Neural cell (in vitro differentiated cells): ENCODE measurements at regions not wholly inside any gene's neighbourhood (a gene's known extent, or its start where the extent isn't known, plus 50 kb on each side); places are given as distances from the start of the nearest gene placed in this dataset.
"Not testable (repeated sequence)": the region's sequence is repeated elsewhere in the genome, so short reads cannot be mapped to it uniquely, and the experiment has no call there.

Experiments
- EP300 ChIP-seq: fragments of 450-650 bp; conservative IDR thresholded peaks from 2 replicates; pipeline ENCODE4 v1.6.1; 2014; ENCODE audit warnings: antibody characterized with exemption, mild to moderate bottlenecking, moderate library complexity; ENCODE audit not compliant: poor library complexity, severe bottlenecking
- EZH2 ChIP-seq: fragments of 200-600, 300-800 bp; shearing (Covaris generic), sonication (generic); IDR thresholded peaks from 2 replicates; pipeline ENCODE4 v1.6.1; 2014; ENCODE audit warnings: antibody characterized with exemption, low read length, borderline replicate concordance, mild to moderate bottlenecking; ENCODE audit not compliant: insufficient read depth, poor library complexity, severe bottlenecking
- POLR2AphosphoS5 ChIP-seq: IDR thresholded peaks from 2 replicates; pipeline ENCODE4 v1.6.1; 2012
- TAF1 ChIP-seq: IDR thresholded peaks from 2 replicates; pipeline ENCODE4 v1.6.1; 2012; ENCODE audit warnings: low read depth
- TF ChIP-seq, protein P1 (sequence below): fragments of 450-650 bp; IDR thresholded peaks from 2 replicates; pipeline ENCODE4 v1.5.1; 2014; ENCODE audit warnings: antibody characterized with exemption, mild to moderate bottlenecking, moderate library complexity; ENCODE audit not compliant: poor library complexity, severe bottlenecking

DNA sequence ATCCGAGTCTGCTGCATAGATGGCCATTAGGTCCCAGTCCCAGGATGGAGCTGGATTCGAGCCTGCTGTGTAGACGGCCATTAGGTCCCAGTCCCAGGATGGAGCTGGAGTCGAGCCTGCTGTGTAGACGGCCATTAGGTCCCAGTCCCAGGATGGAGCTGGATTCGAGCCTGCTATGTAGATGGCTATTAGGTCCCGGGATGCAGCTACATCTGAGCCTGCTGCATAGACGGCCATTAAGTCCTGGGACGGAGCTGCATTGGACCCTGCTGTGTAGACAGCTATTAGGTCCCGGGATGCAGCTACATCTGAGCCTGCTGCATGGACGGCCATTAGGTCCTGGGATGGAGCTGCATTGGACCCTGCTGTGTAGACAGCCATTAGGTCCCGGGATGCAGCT, 112.2 kb upstream of the PPP2R3B start:
- TF ChIP-seq POLR2AphosphoS5, TAF1, EP300, EZH2: not testable (repeated sequence)
- TF ChIP-seq, protein P1, sequence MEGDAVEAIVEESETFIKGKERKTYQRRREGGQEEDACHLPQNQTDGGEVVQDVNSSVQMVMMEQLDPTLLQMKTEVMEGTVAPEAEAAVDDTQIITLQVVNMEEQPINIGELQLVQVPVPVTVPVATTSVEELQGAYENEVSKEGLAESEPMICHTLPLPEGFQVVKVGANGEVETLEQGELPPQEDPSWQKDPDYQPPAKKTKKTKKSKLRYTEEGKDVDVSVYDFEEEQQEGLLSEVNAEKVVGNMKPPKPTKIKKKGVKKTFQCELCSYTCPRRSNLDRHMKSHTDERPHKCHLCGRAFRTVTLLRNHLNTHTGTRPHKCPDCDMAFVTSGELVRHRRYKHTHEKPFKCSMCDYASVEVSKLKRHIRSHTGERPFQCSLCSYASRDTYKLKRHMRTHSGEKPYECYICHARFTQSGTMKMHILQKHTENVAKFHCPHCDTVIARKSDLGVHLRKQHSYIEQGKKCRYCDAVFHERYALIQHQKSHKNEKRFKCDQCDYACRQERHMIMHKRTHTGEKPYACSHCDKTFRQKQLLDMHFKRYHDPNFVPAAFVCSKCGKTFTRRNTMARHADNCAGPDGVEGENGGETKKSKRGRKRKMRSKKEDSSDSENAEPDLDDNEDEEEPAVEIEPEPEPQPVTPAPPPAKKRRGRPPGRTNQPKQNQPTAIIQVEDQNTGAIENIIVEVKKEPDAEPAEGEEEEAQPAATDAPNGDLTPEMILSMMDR: not testable (repeated sequence)
